ENCODE measurements at regions not wholly inside any gene's neighbourhood (a gene's known extent, or its start where the extent isn't known, plus 50 kb on each side); places are given as distances from the start of the nearest gene placed in this dataset.

DNA sequence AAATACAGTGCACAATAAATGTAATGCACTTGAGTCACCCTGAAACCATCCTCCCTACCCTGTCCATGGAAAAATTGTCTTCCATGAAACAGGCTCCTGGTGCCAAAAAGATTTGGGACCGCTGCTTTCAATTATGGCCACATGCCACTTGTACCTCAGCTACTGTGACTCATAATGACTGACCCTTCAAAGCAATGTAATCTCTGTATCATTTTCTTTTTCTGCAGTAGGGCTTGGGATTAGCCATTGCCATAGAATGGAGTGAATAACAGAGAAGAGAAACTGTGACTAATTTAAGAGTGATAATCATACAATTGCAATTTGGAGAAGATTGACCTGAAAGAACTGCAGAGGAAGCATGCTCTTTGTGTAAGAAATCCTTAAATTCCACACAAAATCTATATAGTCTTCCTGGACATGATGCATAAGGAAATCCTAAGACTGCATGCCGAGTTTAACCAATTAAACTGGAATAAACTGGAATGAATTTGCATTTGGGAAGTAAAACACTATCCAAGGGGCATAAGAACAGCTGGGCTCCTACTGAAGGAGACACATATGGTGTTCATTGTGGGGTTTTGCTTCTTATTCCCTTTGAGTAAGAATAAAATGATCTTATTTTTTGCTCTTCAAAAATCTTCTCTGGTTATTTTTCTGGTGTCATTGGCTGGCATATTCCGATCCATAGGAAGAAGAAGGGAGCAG is 59.5 kb upstream of the SLC7A1 start:
- no peak for DNase-seq (ENCODE audit: low read depth in 3 of 3)

DNA sequence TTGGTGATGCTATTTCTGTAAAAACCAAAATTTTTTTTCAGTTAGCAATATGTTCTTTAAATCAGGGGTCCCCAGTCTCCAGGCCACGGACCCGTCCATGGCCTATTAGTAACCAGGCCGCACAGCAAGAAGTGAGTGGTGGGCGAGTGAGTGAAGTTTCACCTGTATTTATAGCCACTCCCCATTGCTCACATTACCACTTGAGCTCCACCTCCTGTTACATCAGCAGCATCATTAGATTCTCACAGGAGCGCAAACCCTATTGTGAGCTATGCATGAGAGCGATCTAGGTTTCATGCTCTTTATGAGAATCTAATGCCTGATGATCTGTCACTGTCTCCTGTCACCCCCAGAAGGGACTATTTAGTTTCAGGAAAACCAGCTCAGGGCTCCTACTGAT is 58.9 kb upstream of the SLC7A1 start:
- DNase-seq (ENCODE audit: low read depth in 3 of 3) = no peak

DNA sequence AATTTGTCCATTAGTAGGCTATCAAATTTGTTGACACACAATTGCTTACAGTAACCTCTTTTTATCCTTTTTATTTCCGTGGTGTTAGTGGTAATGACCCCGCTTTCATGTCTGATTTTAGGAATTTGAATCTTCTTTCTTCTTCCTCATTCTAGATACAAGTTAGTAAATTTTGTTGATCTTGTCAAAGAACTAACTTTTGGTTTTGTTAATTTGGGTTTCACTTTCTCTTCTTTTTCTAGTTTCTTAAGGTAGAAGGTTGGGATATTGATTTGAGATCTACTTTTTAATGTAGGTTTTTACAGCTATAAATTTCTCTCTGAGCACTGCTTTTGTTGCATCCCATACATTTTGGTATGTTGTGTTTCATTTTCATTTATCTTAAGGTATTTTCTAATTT is 53.3 kb upstream of the SLC7A1 start:
- DNase-seq (ENCODE audit: low read depth in 3 of 3) = no peak

Data from stimulated activated CD4-positive, alpha-beta T cell treated with anti-CD3 and anti-CD28 coated beads, TNF-alpha, amount 100 ng/mL, for 48 hours (primary cell).